Body of pancreas (tissue), 4 donors: ENCODE measurements at regions not wholly inside any gene's neighbourhood (a gene's known extent, or its start where the extent isn't known, plus 50 kb on each side); places are given as distances from the start of the nearest gene placed in this dataset.

Source experiments
- POLR2A ChIP-seq, 3 donors: fragments of 450-650 bp; IDR thresholded peaks; one replicate each; pipeline ENCODE4 v1.6.1; 2016; ENCODE audit warnings: antibody characterized with exemption in 3 of 3, mild to moderate bottlenecking in 2 of 3
- TF ChIP-seq, protein P1 (sequence below), 7 experiments: fragments of 450-650 bp in 4 of 7; fragments of 200-600 bp in 3 of 7; sonication (generic) in 3 of 7; IDR thresholded peaks; one replicate each; pipeline ENCODE4 v1.5.1; 2016 to 2019; ENCODE audit warnings: antibody characterized with exemption in 7 of 7

DNA sequence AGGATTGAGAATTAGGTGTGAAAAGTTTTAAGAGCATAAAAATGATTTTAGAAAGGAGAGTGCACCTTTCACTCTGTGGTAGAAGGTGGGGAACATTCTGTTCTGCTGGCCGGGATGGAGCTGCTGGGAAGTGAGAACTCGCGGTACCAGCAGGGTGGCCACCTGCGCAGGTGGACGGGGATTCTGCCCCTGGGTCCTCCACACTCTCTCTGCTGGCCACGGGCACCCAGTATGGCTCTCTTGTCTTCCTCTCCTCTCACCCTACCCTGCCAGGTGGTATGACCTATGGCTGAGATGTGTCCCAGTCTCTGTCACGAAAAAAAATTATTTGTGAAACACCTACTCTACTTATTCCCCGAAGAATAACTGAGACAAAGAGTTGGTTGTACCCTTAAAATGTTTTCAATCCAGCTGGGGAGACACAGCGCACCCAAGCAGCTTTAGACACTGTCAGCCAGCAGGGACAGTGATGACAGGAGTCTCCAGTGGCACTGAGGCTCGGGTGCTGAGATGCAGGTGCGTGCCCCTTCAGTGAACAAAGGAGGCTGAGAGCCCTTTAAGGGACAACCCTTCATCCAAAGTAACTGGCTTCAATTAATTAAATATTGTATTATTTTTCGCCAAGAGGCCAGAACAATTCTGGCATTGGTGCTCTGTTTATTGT, 195.4 kb downstream of the TBXT start:
- TF ChIP-seq, protein P1, sequence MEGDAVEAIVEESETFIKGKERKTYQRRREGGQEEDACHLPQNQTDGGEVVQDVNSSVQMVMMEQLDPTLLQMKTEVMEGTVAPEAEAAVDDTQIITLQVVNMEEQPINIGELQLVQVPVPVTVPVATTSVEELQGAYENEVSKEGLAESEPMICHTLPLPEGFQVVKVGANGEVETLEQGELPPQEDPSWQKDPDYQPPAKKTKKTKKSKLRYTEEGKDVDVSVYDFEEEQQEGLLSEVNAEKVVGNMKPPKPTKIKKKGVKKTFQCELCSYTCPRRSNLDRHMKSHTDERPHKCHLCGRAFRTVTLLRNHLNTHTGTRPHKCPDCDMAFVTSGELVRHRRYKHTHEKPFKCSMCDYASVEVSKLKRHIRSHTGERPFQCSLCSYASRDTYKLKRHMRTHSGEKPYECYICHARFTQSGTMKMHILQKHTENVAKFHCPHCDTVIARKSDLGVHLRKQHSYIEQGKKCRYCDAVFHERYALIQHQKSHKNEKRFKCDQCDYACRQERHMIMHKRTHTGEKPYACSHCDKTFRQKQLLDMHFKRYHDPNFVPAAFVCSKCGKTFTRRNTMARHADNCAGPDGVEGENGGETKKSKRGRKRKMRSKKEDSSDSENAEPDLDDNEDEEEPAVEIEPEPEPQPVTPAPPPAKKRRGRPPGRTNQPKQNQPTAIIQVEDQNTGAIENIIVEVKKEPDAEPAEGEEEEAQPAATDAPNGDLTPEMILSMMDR (IDR thresholded peaks at IDR 0.05), result no peak
- TF ChIP-seq POLR2A (IDR thresholded peaks at IDR 0.05), result no peak
